Fibroblast of villous mesenchyme (primary cell): ENCODE measurements at regions not wholly inside any gene's neighbourhood (a gene's known extent, or its start where the extent isn't known, plus 50 kb on each side); places are given as distances from the start of the nearest gene placed in this dataset.

Experiments
- DNase-seq: peaks from one replicate; pipeline ENCODE4 v3.0.0-alpha.2; 2010; ENCODE audit warnings: low read depth
- H3K4me3 ChIP-seq: 2 replicates; pipeline ENCODE4 v1.5.1; 2011; ENCODE audit warnings: low read depth, mild to moderate bottlenecking, low read length
- CTCF ChIP-seq: IDR thresholded peaks from 2 replicates; pipeline ENCODE4 v1.5.1; 2012; ENCODE audit warnings: low read depth, mild to moderate bottlenecking, low read length; ENCODE audit not compliant: insufficient read depth

DNA sequence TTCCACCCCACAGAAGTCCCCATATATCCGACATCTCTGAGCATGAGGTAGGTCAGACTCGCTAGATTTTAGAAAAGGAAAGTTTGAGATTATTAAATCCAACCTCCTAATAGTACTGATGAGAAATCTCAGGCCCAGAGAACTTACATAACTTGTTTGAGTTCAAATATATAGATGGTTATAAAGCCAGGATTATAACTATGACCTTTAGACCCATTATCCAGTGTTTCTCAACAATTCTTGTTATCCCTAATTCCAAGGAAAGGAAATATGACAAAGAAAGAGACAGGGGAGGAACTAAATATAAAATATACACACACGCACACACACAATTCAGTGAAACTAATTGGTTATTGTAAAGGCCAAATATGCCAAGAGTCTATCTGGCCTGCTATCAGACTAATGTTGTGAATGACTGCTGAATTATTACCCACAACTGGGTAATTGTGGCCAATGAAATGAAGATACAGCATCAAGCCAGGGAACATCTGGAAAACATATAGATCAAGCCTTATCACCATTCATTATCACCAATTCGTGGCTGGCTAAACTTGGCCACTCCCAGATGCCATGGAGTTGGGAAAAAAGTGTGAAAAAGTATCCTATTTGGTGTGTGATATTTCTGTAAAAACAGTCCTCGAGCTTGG lies 248.4 kb downstream of the PRELID2 start:
- no peak for TF ChIP-seq CTCF
- no peak overlapping the region for H3K4me3 ChIP-seq
- no peak for DNase-seq

DNA sequence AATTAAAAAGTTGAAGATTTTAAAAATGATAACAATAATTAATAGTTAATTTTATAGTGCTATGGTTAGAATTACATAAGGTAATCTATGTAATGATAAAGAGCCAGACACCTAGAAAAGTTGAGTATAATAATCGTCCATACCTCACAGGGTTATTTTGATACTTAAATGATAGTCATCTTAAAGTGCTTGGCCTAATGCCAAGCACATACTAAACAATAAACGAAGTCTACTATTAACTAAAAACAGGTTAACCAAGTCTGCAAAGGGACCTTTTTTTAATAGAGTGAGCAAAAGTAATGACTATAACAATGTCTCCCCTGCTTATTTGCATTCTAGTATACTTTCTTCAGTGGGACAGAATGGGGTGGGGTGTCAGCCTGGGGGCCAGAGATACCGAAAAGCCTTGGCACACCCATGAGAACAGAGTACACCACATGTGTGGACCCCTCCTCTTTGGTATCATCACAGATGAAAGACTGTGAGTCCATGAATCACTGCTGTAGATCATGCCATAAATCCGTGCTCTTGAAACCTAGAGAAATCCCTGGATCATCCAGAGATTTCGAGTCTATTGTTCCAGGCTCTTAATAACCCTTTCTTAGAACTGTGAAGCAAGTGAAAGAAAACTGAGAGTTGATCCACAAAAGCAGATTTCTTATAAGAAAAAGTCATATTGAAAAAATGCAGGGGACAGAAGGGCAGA lies 249.5 kb downstream of the PRELID2 start:
- H3K4me3 ChIP-seq, result no peak overlapping the region
- DNase-seq, result no peak
- no peak for TF ChIP-seq CTCF

DNA sequence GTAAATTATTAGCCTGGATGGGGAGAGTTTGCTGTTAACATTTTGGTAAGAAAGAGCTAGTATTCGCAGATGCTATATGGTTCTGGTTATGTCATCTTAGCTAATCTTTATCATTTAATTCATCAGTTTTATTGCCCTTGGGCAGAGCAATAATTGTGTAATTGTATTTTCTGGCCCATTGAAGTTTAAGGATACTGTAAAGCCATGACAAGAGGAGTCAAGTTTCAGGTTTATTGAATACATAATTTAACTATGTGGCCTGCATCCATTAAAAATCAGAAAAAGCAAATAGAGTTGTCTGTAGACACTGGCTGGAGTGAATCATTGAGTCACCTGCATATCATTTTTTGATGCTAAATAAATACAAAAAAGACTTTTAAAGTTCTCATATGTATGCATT lies 255.8 kb downstream of the PRELID2 start:
- H3K4me3 ChIP-seq, result no peak overlapping the region
- no peak for DNase-seq
- TF ChIP-seq CTCF, result no peak

GRCh38 chr5:145574889-145575573 lies 260.1 kb downstream of the PRELID2 start:
- no peak overlapping the region for H3K4me3 ChIP-seq
- DNase-seq, result no peak
- TF ChIP-seq CTCF, result no peak

GRCh38 chr5:145568581-145568980 lies 266.6 kb downstream of the PRELID2 start:
- TF ChIP-seq CTCF, result no peak
- H3K4me3 ChIP-seq, result no peak overlapping the region
- peak; percentile 30 for DNase-seq

- no peak for TF ChIP-seq CTCF
- no peak for DNase-seq
- no peak overlapping the region for H3K4me3 ChIP-seq
Observed at GRCh38 chr5:145562931-145563330, 272.2 kb downstream of the PRELID2 start.
